ENCODE measurements at regions not wholly inside any gene's neighbourhood (a gene's known extent, or its start where the extent isn't known, plus 50 kb on each side); places are given as distances from the start of the nearest gene placed in this dataset.

DNA sequence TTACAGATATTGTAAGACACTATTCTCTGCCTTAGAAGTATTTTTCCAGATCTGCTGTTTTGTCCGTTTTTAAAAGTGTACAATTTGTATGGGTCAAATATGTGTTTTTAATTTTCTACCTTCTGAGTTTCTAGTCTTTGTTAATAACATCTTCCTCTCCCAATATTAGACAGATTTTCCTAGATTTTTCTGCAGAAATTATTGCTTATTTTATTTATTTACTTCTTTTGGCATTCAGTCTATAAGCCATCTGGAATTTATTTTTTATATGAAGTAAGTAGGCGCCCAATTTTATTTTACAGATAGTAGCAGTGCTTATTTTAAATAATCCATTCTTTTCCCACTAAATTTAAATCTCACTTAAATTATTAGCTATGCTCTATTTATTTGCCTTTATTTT is 103.1 kb upstream of the PLEKHG1 start:
- TF ChIP-seq MTF1 (CRISPR knock-in tag; IDR thresholded peaks at IDR 0.05) (no peak), PTBP1 (IDR thresholded peaks at IDR 0.05; ENCODE audit: low read depth, low read length, poor library complexity, severe bottlenecking) (no peak), SPEN (CRISPR knock-in tag; IDR thresholded peaks at IDR 0.05; ENCODE audit: low read depth) (no peak), ZBTB3 (CRISPR knock-in tag; IDR thresholded peaks at IDR 0.05; ENCODE audit: borderline replicate concordance, low read depth) (no peak), ZNF12 (CRISPR knock-in tag; IDR thresholded peaks at IDR 0.05) (no peak), NR2F6 (IDR thresholded peaks at IDR 0.05) (no peak), NR2F6 (CRISPR knock-in tag; IDR thresholded peaks at IDR 0.05) (no peak)
- TF ChIP-seq, protein P1, sequence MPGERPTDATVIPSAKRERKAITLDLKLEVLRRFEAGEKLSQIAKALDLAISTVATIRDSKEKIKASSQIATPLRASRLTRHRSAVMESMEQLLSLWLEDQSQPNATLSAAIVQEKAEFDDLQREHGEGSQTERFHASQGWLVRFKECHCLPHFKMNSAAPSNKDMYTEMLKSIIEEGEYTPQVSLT (CRISPR knock-in tag; IDR thresholded peaks at IDR 0.05; ENCODE audit: borderline replicate concordance, low read depth) = no peak
- TF ChIP-seq, protein P2, sequence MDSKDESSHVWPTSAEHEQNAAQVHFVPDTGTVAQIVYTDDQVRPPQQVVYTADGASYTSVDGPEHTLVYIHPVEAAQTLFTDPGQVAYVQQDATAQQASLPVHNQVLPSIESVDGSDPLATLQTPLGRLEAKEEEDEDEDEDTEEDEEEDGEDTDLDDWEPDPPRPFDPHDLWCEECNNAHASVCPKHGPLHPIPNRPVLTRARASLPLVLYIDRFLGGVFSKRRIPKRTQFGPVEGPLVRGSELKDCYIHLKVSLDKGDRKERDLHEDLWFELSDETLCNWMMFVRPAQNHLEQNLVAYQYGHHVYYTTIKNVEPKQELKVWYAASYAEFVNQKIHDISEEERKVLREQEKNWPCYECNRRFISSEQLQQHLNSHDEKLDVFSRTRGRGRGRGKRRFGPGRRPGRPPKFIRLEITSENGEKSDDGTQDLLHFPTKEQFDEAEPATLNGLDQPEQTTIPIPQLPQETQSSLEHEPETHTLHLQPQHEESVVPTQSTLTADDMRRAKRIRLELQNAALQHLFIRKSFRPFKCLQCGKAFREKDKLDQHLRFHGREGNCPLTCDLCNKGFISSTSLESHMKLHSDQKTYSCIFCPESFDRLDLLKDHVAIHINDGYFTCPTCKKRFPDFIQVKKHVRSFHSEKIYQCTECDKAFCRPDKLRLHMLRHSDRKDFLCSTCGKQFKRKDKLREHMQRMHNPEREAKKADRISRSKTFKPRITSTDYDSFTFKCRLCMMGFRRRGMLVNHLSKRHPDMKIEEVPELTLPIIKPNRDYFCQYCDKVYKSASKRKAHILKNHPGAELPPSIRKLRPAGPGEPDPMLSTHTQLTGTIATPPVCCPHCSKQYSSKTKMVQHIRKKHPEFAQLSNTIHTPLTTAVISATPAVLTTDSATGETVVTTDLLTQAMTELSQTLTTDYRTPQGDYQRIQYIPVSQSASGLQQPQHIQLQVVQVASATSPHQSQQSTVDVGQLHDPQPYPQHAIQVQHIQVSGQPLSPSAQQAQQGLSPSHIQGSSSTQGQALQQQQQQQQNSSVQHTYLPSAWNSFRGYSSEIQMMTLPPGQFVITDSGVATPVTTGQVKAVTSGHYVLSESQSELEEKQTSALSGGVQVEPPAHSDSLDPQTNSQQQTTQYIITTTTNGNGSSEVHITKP (CRISPR knock-in tag; IDR thresholded peaks at IDR 0.05; ENCODE audit: low read depth) = no peak
- TF ChIP-seq, protein P3, sequence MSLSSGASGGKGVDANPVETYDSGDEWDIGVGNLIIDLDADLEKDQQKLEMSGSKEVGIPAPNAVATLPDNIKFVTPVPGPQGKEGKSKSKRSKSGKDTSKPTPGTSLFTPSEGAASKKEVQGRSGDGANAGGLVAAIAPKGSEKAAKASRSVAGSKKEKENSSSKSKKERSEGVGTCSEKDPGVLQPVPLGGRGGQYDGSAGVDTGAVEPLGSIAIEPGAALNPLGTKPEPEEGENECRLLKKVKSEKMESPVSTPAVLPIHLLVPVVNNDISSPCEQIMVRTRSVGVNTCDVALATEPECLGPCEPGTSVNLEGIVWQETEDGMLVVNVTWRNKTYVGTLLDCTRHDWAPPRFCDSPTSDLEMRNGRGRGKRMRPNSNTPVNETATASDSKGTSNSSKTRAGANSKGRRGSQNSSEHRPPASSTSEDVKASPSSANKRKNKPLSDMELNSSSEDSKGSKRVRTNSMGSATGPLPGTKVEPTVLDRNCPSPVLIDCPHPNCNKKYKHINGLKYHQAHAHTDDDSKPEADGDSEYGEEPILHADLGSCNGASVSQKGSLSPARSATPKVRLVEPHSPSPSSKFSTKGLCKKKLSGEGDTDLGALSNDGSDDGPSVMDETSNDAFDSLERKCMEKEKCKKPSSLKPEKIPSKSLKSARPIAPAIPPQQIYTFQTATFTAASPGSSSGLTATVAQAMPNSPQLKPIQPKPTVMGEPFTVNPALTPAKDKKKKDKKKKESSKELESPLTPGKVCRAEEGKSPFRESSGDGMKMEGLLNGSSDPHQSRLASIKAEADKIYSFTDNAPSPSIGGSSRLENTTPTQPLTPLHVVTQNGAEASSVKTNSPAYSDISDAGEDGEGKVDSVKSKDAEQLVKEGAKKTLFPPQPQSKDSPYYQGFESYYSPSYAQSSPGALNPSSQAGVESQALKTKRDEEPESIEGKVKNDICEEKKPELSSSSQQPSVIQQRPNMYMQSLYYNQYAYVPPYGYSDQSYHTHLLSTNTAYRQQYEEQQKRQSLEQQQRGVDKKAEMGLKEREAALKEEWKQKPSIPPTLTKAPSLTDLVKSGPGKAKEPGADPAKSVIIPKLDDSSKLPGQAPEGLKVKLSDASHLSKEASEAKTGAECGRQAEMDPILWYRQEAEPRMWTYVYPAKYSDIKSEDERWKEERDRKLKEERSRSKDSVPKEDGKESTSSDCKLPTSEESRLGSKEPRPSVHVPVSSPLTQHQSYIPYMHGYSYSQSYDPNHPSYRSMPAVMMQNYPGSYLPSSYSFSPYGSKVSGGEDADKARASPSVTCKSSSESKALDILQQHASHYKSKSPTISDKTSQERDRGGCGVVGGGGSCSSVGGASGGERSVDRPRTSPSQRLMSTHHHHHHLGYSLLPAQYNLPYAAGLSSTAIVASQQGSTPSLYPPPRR (CRISPR knock-in tag; IDR thresholded peaks at IDR 0.05; ENCODE audit: borderline replicate concordance) = no peak

Measured in HepG2 (cell line).